ENCODE measurements at regions not wholly inside any gene's neighbourhood (a gene's known extent, or its start where the extent isn't known, plus 50 kb on each side); places are given as distances from the start of the nearest gene placed in this dataset.

GRCh38 chr2:156663757-156664409 is 227.7 kb downstream of the GPD2 start:
- TF ChIP-seq KDM1A (IDR thresholded peaks at IDR 0.05; ENCODE audit: low read depth) (no peak), FOSL2 (IDR thresholded peaks at IDR 0.05) (no peak), FOSL2 (CRISPR knock-in tag; IDR thresholded peaks at IDR 0.05) (no peak), POLR2A (IDR thresholded peaks at IDR 0.05; ENCODE audit: low read length) (no peak), CTCF (IDR thresholded peaks at IDR 0.05) (no peak), SMC3 (IDR thresholded peaks at IDR 0.05) (no peak)

Data from A549 (cell line).